ENCODE measurements at regions not wholly inside any gene's neighbourhood (a gene's known extent, or its start where the extent isn't known, plus 50 kb on each side); places are given as distances from the start of the nearest gene placed in this dataset.

DNA sequence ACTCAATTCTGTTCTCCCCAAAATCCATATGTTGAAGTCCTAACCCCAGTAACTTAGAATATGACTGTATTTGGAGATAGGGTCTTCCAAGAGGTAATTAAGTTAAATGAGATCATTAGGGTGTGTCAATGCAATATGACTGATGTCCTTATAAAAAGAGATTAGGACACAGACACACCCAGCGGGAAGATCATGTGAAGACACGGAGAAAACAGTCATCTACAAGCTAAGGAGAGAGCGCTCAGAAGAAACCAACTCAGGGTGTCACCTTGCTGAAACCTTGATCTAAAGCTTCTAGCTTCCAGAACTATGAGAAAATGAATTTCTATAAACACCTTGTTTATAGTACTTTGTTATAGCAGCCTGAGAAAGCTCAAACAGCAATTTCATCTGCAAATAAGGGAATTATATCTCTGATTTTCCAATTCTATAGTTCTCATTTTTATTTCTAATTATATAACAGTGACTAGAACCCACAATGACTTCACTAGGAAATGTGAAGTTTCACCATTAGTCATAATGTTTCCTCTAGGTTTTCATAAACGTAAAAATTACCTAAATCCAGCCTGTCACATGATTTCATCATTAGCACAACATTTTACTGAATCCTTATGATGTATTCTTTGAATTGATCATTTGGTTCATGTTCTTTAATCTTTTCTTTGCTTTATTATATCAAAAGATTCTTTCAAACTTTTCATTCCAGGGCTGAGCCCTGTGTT, 459.1 kb upstream of the MDFIC2 start:
- ATAC-seq (peak; percentile 90), DNase-seq (peak; percentile 47)
- Histone ChIP-seq H3K9me2 (replicated peaks; ENCODE audit: low read length) (no peaks in the 10 kb centered on the region), H2AFZ (ENCODE audit: low read length) (0 out of 2 replicates have a peak overlapping the region, but pooled peaks have one; percentile 10), H3K9me3 (ENCODE audit: low read length) (no peaks in the 10 kb centered on the region), H3K4me1 (ENCODE audit: insufficient read depth, low read length) (peaks cover 21% of the 10 kb centered on the region), H3K4me3 (ENCODE audit: low read length) (no peak overlapping the region), H3F3A (ENCODE audit: low read length, unreplicated experiment) (no peaks in the 10 kb centered on the region), H3K27me3 (ENCODE audit: low read length) (no peaks in the 10 kb centered on the region), H4K20me1 (ENCODE audit: low read length) (no peaks in the 10 kb centered on the region), H3K9ac (ENCODE audit: low read length) (0 out of 2 replicates have a peak overlapping the region, but pooled peaks have one; percentile 0), H3K4me2 (ENCODE audit: low read length) (peak overlapping the region; percentile 48), H3K27ac (ENCODE audit: low read length) (peak overlapping the region; percentile 63), H3K36me3 (ENCODE audit: low read depth, low read length) (no peaks in the 10 kb centered on the region), H3K79me2 (ENCODE audit: low read length) (no peaks in the 10 kb centered on the region)
- intact Hi-C loops (cut with micrococcal nuclease): loop anchor here (1.0 to 5.0 kb wide), 2 partner anchors 32 to 46 kb away; no protein-coding TSS in a partner anchor
- TSS peak; percentile 62 for BruUV-seq (replicated peaks)
- ChIA-PET CTCF (no interaction called here), POLR2A (ENCODE audit: unreplicated experiment) (no interaction called here)
- TF ChIP-seq, protein P1, sequence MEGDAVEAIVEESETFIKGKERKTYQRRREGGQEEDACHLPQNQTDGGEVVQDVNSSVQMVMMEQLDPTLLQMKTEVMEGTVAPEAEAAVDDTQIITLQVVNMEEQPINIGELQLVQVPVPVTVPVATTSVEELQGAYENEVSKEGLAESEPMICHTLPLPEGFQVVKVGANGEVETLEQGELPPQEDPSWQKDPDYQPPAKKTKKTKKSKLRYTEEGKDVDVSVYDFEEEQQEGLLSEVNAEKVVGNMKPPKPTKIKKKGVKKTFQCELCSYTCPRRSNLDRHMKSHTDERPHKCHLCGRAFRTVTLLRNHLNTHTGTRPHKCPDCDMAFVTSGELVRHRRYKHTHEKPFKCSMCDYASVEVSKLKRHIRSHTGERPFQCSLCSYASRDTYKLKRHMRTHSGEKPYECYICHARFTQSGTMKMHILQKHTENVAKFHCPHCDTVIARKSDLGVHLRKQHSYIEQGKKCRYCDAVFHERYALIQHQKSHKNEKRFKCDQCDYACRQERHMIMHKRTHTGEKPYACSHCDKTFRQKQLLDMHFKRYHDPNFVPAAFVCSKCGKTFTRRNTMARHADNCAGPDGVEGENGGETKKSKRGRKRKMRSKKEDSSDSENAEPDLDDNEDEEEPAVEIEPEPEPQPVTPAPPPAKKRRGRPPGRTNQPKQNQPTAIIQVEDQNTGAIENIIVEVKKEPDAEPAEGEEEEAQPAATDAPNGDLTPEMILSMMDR (conservative IDR thresholded peaks at IDR 0.05; ENCODE audit: low read depth, low read length): no peak
- TF ChIP-seq EZH2 (IDR thresholded peaks at IDR 0.05; ENCODE audit: low read length, unreplicated experiment) (no peak), EZH2phosphoT487 (IDR thresholded peaks at IDR 0.05; ENCODE audit: borderline replicate concordance, low read length) (no peak)

DNA sequence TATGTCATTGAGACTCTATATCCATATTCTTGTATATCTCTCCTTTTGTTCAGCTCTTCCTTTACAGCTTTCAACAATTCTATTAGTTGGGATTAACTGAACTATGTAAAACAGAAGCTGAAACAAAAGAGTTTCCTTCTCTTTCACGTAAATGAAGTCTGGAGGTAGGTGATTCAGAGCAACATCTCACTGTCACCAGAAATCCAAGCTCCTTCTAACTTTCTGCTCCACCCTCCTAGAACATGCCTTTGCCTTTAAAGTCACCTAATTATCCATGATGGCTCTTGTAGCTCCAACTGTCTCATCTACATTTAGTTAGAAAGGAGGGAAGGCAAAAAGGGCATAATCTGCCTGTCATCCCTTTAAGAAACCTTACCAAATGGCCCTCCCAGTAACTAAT, 458.2 kb upstream of the MDFIC2 start:
- H3K9ac ChIP-seq (ENCODE audit: low read length): 0 out of 2 replicates have a peak overlapping the region, but pooled peaks have one; percentile 3
- H4K20me1 ChIP-seq (ENCODE audit: low read length): no peaks in the 10 kb centered on the region
- ChIA-PET CTCF (no interaction called here), POLR2A (ENCODE audit: unreplicated experiment) (no interaction called here)
- no peaks in the 10 kb centered on the region for H3K9me2 ChIP-seq (replicated peaks; ENCODE audit: low read length)
- no peaks in the 10 kb centered on the region for H3F3A ChIP-seq (ENCODE audit: low read length, unreplicated experiment)
- H3K27me3 ChIP-seq (ENCODE audit: low read length): no peaks in the 10 kb centered on the region
- intact Hi-C loops (cut with micrococcal nuclease): loop anchor here (1.0 to 5.0 kb wide), 2 partner anchors 33 to 47 kb away; no protein-coding TSS in a partner anchor
- ATAC-seq: peak; percentile 10; the same call in 1 of the 2 replicates
- no peak for TF ChIP-seq EZH2phosphoT487 (IDR thresholded peaks at IDR 0.05; ENCODE audit: borderline replicate concordance, low read length)
- TF ChIP-seq, protein P1 (conservative IDR thresholded peaks at IDR 0.05; ENCODE audit: low read depth, low read length): no peak
- TF ChIP-seq EZH2 (IDR thresholded peaks at IDR 0.05; ENCODE audit: low read length, unreplicated experiment): no peak
- H3K27ac ChIP-seq (ENCODE audit: low read length): peak overlapping the region; percentile 63
- no peaks in the 10 kb centered on the region for H3K79me2 ChIP-seq (ENCODE audit: low read length)
- no peak overlapping the region for H3K4me2 ChIP-seq (ENCODE audit: low read length)
- H3K4me3 ChIP-seq (ENCODE audit: low read length): no peak overlapping the region
- peaks cover 21% of the 10 kb centered on the region for H3K4me1 ChIP-seq (ENCODE audit: insufficient read depth, low read length)
- H3K36me3 ChIP-seq (ENCODE audit: low read depth, low read length): no peaks in the 10 kb centered on the region
- no TSS peak for BruUV-seq (replicated peaks)
- H2AFZ ChIP-seq (ENCODE audit: low read length): no peak overlapping the region
- DNase-seq: no peak
- no peaks in the 10 kb centered on the region for H3K9me3 ChIP-seq (ENCODE audit: low read length)

DNA sequence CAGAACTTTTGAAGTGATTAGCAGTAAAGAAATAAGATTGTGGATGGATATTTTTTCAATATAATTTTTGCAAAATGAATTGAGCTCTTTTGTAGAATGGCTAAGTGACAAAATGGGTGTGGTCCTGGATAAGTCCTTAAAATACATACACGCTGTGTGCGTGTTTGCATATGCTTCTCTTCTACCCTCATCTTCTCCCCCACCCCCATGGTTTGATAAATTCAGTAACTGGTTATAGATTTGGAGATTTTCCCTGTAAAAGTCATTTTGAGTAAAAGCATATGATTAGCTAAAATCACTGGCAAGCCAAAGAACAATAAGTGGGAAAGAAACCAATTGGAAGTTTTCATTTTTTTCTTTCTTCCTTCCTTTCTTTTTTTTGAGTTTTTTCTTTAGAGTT, 453.9 kb upstream of the MDFIC2 start:
- H3F3A ChIP-seq (ENCODE audit: low read length, unreplicated experiment): no peaks in the 10 kb centered on the region
- H3K9me3 ChIP-seq (ENCODE audit: low read length): no peaks in the 10 kb centered on the region
- no peak overlapping the region for H2AFZ ChIP-seq (ENCODE audit: low read length)
- H3K4me2 ChIP-seq (ENCODE audit: low read length): no peak overlapping the region
- no peaks in the 10 kb centered on the region for H3K36me3 ChIP-seq (ENCODE audit: low read depth, low read length)
- TF ChIP-seq EZH2 (IDR thresholded peaks at IDR 0.05; ENCODE audit: low read length, unreplicated experiment) (no peak), EZH2phosphoT487 (IDR thresholded peaks at IDR 0.05; ENCODE audit: borderline replicate concordance, low read length) (no peak)
- TF ChIP-seq, protein P1 (conservative IDR thresholded peaks at IDR 0.05; ENCODE audit: low read depth, low read length): no peak
- intact Hi-C loops (cut with micrococcal nuclease): no loop called here
- no peak for DNase-seq
- ATAC-seq: no peak
- no TSS peak for BruUV-seq (replicated peaks)
- H3K9me2 ChIP-seq (replicated peaks; ENCODE audit: low read length): no peaks in the 10 kb centered on the region
- H3K27me3 ChIP-seq (ENCODE audit: low read length): no peaks in the 10 kb centered on the region
- H3K4me1 ChIP-seq (ENCODE audit: insufficient read depth, low read length): peaks cover 6% of the 10 kb centered on the region
- CTCF ChIA-PET: no interaction called here
- H3K79me2 ChIP-seq (ENCODE audit: low read length): no peaks in the 10 kb centered on the region
- POLR2A ChIA-PET (ENCODE audit: unreplicated experiment): no interaction called here
- no peak overlapping the region for H3K9ac ChIP-seq (ENCODE audit: low read length)
- no peak overlapping the region for H3K27ac ChIP-seq (ENCODE audit: low read length)
- H3K4me3 ChIP-seq (ENCODE audit: low read length): no peak overlapping the region
- H4K20me1 ChIP-seq (ENCODE audit: low read length): no peaks in the 10 kb centered on the region

Measured in PC-3 (cell line).